CD4-positive, alpha-beta T cell (primary cell): ENCODE measurements at regions not wholly inside any gene's neighbourhood (a gene's known extent, or its start where the extent isn't known, plus 50 kb on each side); places are given as distances from the start of the nearest gene placed in this dataset.

Source experiments
- ATAC-seq: fragments of 200-7000 bp; cut with Tn5 transposase; one replicate; pipeline ENCODE4 v1.10.0; 2022; ENCODE audit warnings: mild to moderate bottlenecking; ENCODE audit not compliant: poor library complexity
- CTCF ChIA-PET: fragments of 350-600 bp; sonication (Branson Sonifier 250); formaldehyde crosslinking; loops from one replicate; lab custom pipeline; 2021; ENCODE audit warnings: antibody characterized with exemption, inconsistent platforms; lab: Charles Lee
- POLR2A ChIA-PET: fragments of 350-600 bp; sonication (Branson Sonifier 250); formaldehyde crosslinking; loops from one replicate; lab custom pipeline; 2021; ENCODE audit warnings: antibody characterized with exemption, inconsistent platforms; lab: Charles Lee
- DNase-seq, 14 experiments: peaks; one replicate each; pipeline ENCODE4 v3.0.0-alpha.2; 2013 to 2020; ENCODE audit warnings: mixed read lengths in 2 of 14
- H3K27ac ChIP-seq, 2 donors: one replicate each; pipeline versions ENCODE4 v1.5.1 to v1.7.0; 2013; ENCODE audit warnings: low read length in 2 of 2, low read depth in 1 of 2, mild to moderate bottlenecking in 1 of 2
- H3K27me3 ChIP-seq, 2 experiments: 1 replicate in 1 of 2; 2 replicates in 1 of 2; pipeline versions ENCODE4 v1.6.1 to v1.7.0; 2013; ENCODE audit warnings: low read length in 2 of 2, control low read depth in 1 of 2, mild to moderate bottlenecking in 1 of 2, moderate library complexity in 1 of 2; ENCODE audit not compliant: insufficient read depth in 2 of 2, control insufficient read depth in 1 of 2
- H3K36me3 ChIP-seq: one replicate; pipeline ENCODE4 v1.6.1; 2013; ENCODE audit warnings: low read length, control low read depth; ENCODE audit not compliant: insufficient read depth
- H3K4me1 ChIP-seq: one replicate; pipeline ENCODE4 v1.6.1; 2013; ENCODE audit warnings: low read length, control low read depth; ENCODE audit not compliant: insufficient read depth
- H3K4me3 ChIP-seq: one replicate; pipeline ENCODE4 v1.5.1; 2013; ENCODE audit warnings: mild to moderate bottlenecking, low read length, moderate library complexity
- H3K9me3 ChIP-seq, 2 experiments: 1 replicate in 1 of 2; 2 replicates in 1 of 2; pipeline versions ENCODE4 v1.6.1 to v1.7.0; 2013; ENCODE audit warnings: low read length in 2 of 2, mild to moderate bottlenecking in 2 of 2, control low read depth in 1 of 2, moderate library complexity in 1 of 2; ENCODE audit not compliant: control insufficient read depth in 1 of 2, insufficient read depth in 1 of 2
- H3K27ac Mint-ChIP-seq: one replicate; pipeline ENCODE4 v1.8.0; 2020; ENCODE audit warnings: mixed read lengths
- H3K27me3 Mint-ChIP-seq: one replicate; pipeline ENCODE4 v1.8.0; 2021; ENCODE audit warnings: mixed read lengths
- H3K36me3 Mint-ChIP-seq: one replicate; pipeline ENCODE4 v1.8.0; 2021; ENCODE audit warnings: low read depth, mixed read lengths
- H3K4me1 Mint-ChIP-seq: one replicate; pipeline ENCODE4 v1.8.0; 2021; ENCODE audit warnings: low read depth, mixed read lengths
- H3K4me3 Mint-ChIP-seq: one replicate; pipeline ENCODE4 v1.8.0; 2020; ENCODE audit warnings: mild to moderate bottlenecking, mixed read lengths
- H3K9me3 Mint-ChIP-seq: one replicate; pipeline ENCODE4 v1.8.0; 2020; ENCODE audit warnings: mixed read lengths
- CTCF ChIP-seq: fragments of 200-600 bp; IDR thresholded peaks from one replicate; pipeline ENCODE4 v1.8.0; 2022; ENCODE audit warnings: antibody characterized with exemption, mild to moderate bottlenecking
- intact Hi-C, 2 experiments: fragments of 100-400 bp; cut with DNase I in 1 of 2; cut with micrococcal nuclease in 1 of 2; formaldehyde crosslinking; loops; one replicate each; pipeline versions ENCODE4 v1.15.1 to v1.9.0; 2023 to 2025; cut with DNase I, micrococcal nuclease

- intact Hi-C loops = no loop called here
- TF ChIP-seq CTCF = no peak
- H3K36me3 Mint-ChIP-seq = no peaks in the 10 kb centered on the region
- Histone ChIP-seq H3K4me1 (no peaks in the 10 kb centered on the region), H3K36me3 (no peaks in the 10 kb centered on the region), H3K27ac (no peak overlapping the region), H3K9me3 (no peaks in the 10 kb centered on the region), H3K27me3 (no peaks in the 10 kb centered on the region), H3K4me3 (no peak overlapping the region)
- ChIA-PET CTCF (no interaction called here), POLR2A (no interaction called here)
- no peaks in the 10 kb centered on the region for H3K4me1 Mint-ChIP-seq
- no peaks in the 10 kb centered on the region for H3K9me3 Mint-ChIP-seq
- no peak for DNase-seq
- ATAC-seq = no peak
- H3K4me3 Mint-ChIP-seq = no peak overlapping the region
- H3K27me3 Mint-ChIP-seq = no peaks in the 10 kb centered on the region
- no peak overlapping the region for H3K27ac Mint-ChIP-seq
Measured at GRCh38 chrX:113001836-113002235, 161.2 kb upstream of the AMOT start.

- no peak overlapping the region for H3K27ac Mint-ChIP-seq
- H3K36me3 Mint-ChIP-seq = no peaks in the 10 kb centered on the region
- ATAC-seq (no peak), DNase-seq (no peak)
- H3K27me3 Mint-ChIP-seq = no peaks in the 10 kb centered on the region
- no peak overlapping the region for H3K4me3 Mint-ChIP-seq
- H3K4me1 Mint-ChIP-seq = no peaks in the 10 kb centered on the region
- ChIA-PET POLR2A (no interaction called here), CTCF (no interaction called here)
- Histone ChIP-seq H3K4me1 (no peaks in the 10 kb centered on the region), H3K9me3 (no peaks in the 10 kb centered on the region), H3K36me3 (no peaks in the 10 kb centered on the region), H3K27me3 (no peaks in the 10 kb centered on the region), H3K27ac (no peak overlapping the region), H3K4me3 (no peak overlapping the region)
- no peaks in the 10 kb centered on the region for H3K9me3 Mint-ChIP-seq
- intact Hi-C loops = no loop called here
- TF ChIP-seq CTCF = no peak
Measured at GRCh38 chrX:112997991-112998390, 157.4 kb upstream of the AMOT start.

GRCh38 chrX:112991801-112992200 lies 151.2 kb upstream of the AMOT start:
- ATAC-seq = no peak
- no peaks in the 10 kb centered on the region for H3K27me3 Mint-ChIP-seq
- no peaks in the 10 kb centered on the region for H3K4me1 Mint-ChIP-seq
- no peaks in the 10 kb centered on the region for H3K36me3 Mint-ChIP-seq
- Histone ChIP-seq H3K4me1 (no peaks in the 10 kb centered on the region), H3K4me3 (no peak overlapping the region), H3K27me3 (no peaks in the 10 kb centered on the region), H3K27ac (no peak overlapping the region), H3K9me3 (no peaks in the 10 kb centered on the region), H3K36me3 (no peaks in the 10 kb centered on the region)
- no peak overlapping the region for H3K4me3 Mint-ChIP-seq
- POLR2A ChIA-PET = no interaction called here
- H3K9me3 Mint-ChIP-seq = no peaks in the 10 kb centered on the region
- intact Hi-C loops = no loop called here
- CTCF ChIA-PET = no interaction called here
- no peak for DNase-seq
- no peak for TF ChIP-seq CTCF
- no peak overlapping the region for H3K27ac Mint-ChIP-seq
